Epithelial cell of prostate (primary cell): ENCODE measurements at regions not wholly inside any gene's neighbourhood (a gene's known extent, or its start where the extent isn't known, plus 50 kb on each side); places are given as distances from the start of the nearest gene placed in this dataset.
"Not testable (repeated sequence)": the region's sequence is repeated elsewhere in the genome, so short reads cannot be mapped to it uniquely, and the experiment has no call there.

Experiments
- DNase-seq: peaks from one replicate; pipeline ENCODE4 v3.0.0-alpha.2; 2011; ENCODE audit warnings: low read depth, low spot score
- H3K27ac ChIP-seq: fragments of 450-650 bp; 2 replicates; pipeline ENCODE4 v1.5.1; 2017; ENCODE audit warnings: mild to moderate bottlenecking

GRCh38 chr3:106112561-106112960, 243.7 kb upstream of the CBLB start:
- H3K27ac ChIP-seq = not testable (repeated sequence)

GRCh38 chr3:106113747-106114146, 244.9 kb upstream of the CBLB start:
- no peak overlapping the region for H3K27ac ChIP-seq
- DNase-seq = no peak

More at GRCh38 chr3:106112561-106112960, 243.7 kb upstream of the CBLB start:
- not testable (repeated sequence) for DNase-seq

GRCh38 chr3:106114220-106114619, 245.4 kb upstream of the CBLB start:
- no peak overlapping the region for H3K27ac ChIP-seq
- DNase-seq = no peak

GRCh38 chr3:106114848-106115247, 246.0 kb upstream of the CBLB start:
- H3K27ac ChIP-seq = no peak overlapping the region
- DNase-seq = no peak

GRCh38 chr3:106115557-106115956, 246.7 kb upstream of the CBLB start:
- no peak overlapping the region for H3K27ac ChIP-seq
- no peak for DNase-seq

- DNase-seq = no peak
- H3K27ac ChIP-seq = peak overlapping the region; percentile 33
Measured at GRCh38 chr3:106116733-106117489, 248.1 kb upstream of the CBLB start.

GRCh38 chr3:106117490-106117858, 248.7 kb upstream of the CBLB start:
- DNase-seq = no peak
- H3K27ac ChIP-seq = peak overlapping the region; percentile 33

GRCh38 chr3:106119614-106120082, 250.8 kb upstream of the CBLB start:
- no peak for DNase-seq

GRCh38 chr3:106120356-106120755, 251.5 kb upstream of the CBLB start:
- peak overlapping the region; percentile 44 for H3K27ac ChIP-seq
- no peak for DNase-seq

More at GRCh38 chr3:106119614-106120082, 250.8 kb upstream of the CBLB start:
- peak overlapping the region; percentile 44 for H3K27ac ChIP-seq

- DNase-seq = no peak
- H3K27ac ChIP-seq = no peak overlapping the region
Measured at GRCh38 chr3:106121491-106122289, 252.9 kb upstream of the CBLB start.

- DNase-seq = no peak
- H3K27ac ChIP-seq = no peak overlapping the region
Measured at GRCh38 chr3:106124818-106125217, 256.0 kb upstream of the CBLB start.

GRCh38 chr3:106125321-106125720, 256.5 kb upstream of the CBLB start:
- no peak overlapping the region for H3K27ac ChIP-seq
- no peak for DNase-seq

GRCh38 chr3:106126067-106126845, 257.4 kb upstream of the CBLB start:
- no peak for DNase-seq
- no peak overlapping the region for H3K27ac ChIP-seq

GRCh38 chr3:106126846-106127235, 258.0 kb upstream of the CBLB start:
- no peak for DNase-seq
- no peak overlapping the region for H3K27ac ChIP-seq

GRCh38 chr3:106129939-106130338, 261.1 kb upstream of the CBLB start:
- H3K27ac ChIP-seq = no peak overlapping the region
- no peak for DNase-seq

GRCh38 chr3:106130384-106131198, 261.8 kb upstream of the CBLB start:
- DNase-seq = no peak
- H3K27ac ChIP-seq = no peak overlapping the region

GRCh38 chr3:106135451-106136160, 266.8 kb upstream of the CBLB start:
- DNase-seq = no peak
- H3K27ac ChIP-seq = no peak overlapping the region

GRCh38 chr3:106139826-106140225, 271.0 kb upstream of the CBLB start:
- no peak overlapping the region for H3K27ac ChIP-seq
- DNase-seq = no peak

- peak; percentile 34 for DNase-seq
- H3K27ac ChIP-seq = no peak overlapping the region
Measured at GRCh38 chr3:106140431-106140830, 271.6 kb upstream of the CBLB start.
